MM.1S (cell line): ENCODE measurements at regions not wholly inside any gene's neighbourhood (a gene's known extent, or its start where the extent isn't known, plus 50 kb on each side); places are given as distances from the start of the nearest gene placed in this dataset.

Experiments used
- DNase-seq: peaks from one replicate; pipeline ENCODE4 v3.0.0-alpha.2; 2015
- H2AFZ ChIP-seq: fragments of 300-600 bp; sonication (generic); 2 replicates; pipeline ENCODE4 v1.6.0; 2016; ENCODE audit warnings: antibody characterized with exemption, low read length
- H3F3A ChIP-seq: fragments of 300-600 bp; sonication (generic); 2 replicates; pipeline ENCODE4 v1.6.1; 2016; ENCODE audit warnings: mild to moderate bottlenecking, antibody characterized with exemption, low read length, moderate library complexity, mixed read lengths; ENCODE audit not compliant: insufficient read depth
- H3K27ac ChIP-seq: fragments of 300-600 bp; sonication (generic); 2 replicates; pipeline ENCODE4 v1.5.1; 2016; ENCODE audit warnings: mild to moderate bottlenecking, low read length
- H3K27me3 ChIP-seq: fragments of 300-600 bp; sonication (generic); replicated peaks from 2 replicates; pipeline ENCODE4 v1.6.0; 2016; ENCODE audit warnings: low read length; ENCODE audit not compliant: insufficient read depth
- H3K36me3 ChIP-seq: fragments of 300-600 bp; sonication (generic); replicated peaks from 2 replicates; pipeline ENCODE4 v1.6.1; 2016; ENCODE audit warnings: mild to moderate bottlenecking, low read length, mixed read lengths; ENCODE audit not compliant: insufficient read depth
- H3K4me1 ChIP-seq: fragments of 300-600 bp; sonication (generic); 2 replicates; pipeline ENCODE4 v1.6.1; 2016; ENCODE audit warnings: low read length, mixed read lengths
- H3K4me2 ChIP-seq: fragments of 300-600 bp; sonication (generic); 2 replicates; pipeline ENCODE4 v1.6.0; 2016; ENCODE audit warnings: low read depth, low read length
- H3K4me3 ChIP-seq: fragments of 300-600 bp; sonication (generic); 2 replicates; pipeline ENCODE4 v1.5.1; 2016; ENCODE audit warnings: low read length, mixed read lengths
- H3K79me2 ChIP-seq: fragments of 300-600 bp; sonication (generic); 2 replicates; pipeline ENCODE4 v1.6.1; 2016; ENCODE audit warnings: mixed run types, low read length, mixed read lengths
- H3K9ac ChIP-seq: fragments of 300-600 bp; sonication (generic); 2 replicates; pipeline ENCODE4 v1.6.1; 2016; ENCODE audit warnings: low read length, mixed read lengths
- H3K9me2 ChIP-seq: fragments of 300-600 bp; sonication (generic); replicated peaks from 2 replicates; pipeline ENCODE4 v1.6.1; 2016; ENCODE audit warnings: mild to moderate bottlenecking, low read length, mixed read lengths; ENCODE audit not compliant: insufficient read depth
- H3K9me3 ChIP-seq: fragments of 300-600 bp; sonication (generic); replicated peaks from 2 replicates; pipeline ENCODE4 v1.6.1; 2016; ENCODE audit warnings: mild to moderate bottlenecking, low read length, mixed read lengths; ENCODE audit not compliant: insufficient read depth
- H4K20me1 ChIP-seq: fragments of 300-600 bp; sonication (generic); 2 replicates; pipeline ENCODE4 v1.6.1; 2016; ENCODE audit warnings: mild to moderate bottlenecking, low read length, moderate library complexity, mixed read lengths; ENCODE audit not compliant: insufficient read depth
- CTCF ChIP-seq: fragments of 300-600 bp; sonication (generic); IDR thresholded peaks from 2 replicates; pipeline ENCODE4 v1.5.1; 2016; ENCODE audit warnings: antibody characterized with exemption, low read length, mixed read lengths
- EZH2 ChIP-seq: fragments of 300-600 bp; sonication (generic); optimal IDR thresholded peaks from 2 replicates; pipeline ENCODE3; 2017; ENCODE audit warnings: low read depth, mild to moderate bottlenecking, antibody characterized with exemption, low read length, mixed read lengths
- EZH2phosphoT487 ChIP-seq: fragments of 300-600 bp; sonication (generic); IDR thresholded peaks from 2 replicates; pipeline ENCODE4 v1.6.1; 2018; ENCODE audit warnings: antibody characterized with exemption, low read length

GRCh38 chr16:51531271-51531670, 380.2 kb upstream of the SALL1 start:
- Histone ChIP-seq H3K4me1 (no peaks in the 10 kb centered on the region), H3K36me3 (no peaks in the 10 kb centered on the region), H4K20me1 (no peaks in the 10 kb centered on the region), H3K79me2 (no peaks in the 10 kb centered on the region), H3K4me3 (no peak overlapping the region), H3F3A (no peaks in the 10 kb centered on the region), H3K27ac (no peak overlapping the region), H3K9me3 (no peaks in the 10 kb centered on the region), H3K9ac (no peak overlapping the region), H3K4me2 (no peak overlapping the region), H3K9me2 (no peaks in the 10 kb centered on the region), H3K27me3 (no peaks in the 10 kb centered on the region), H2AFZ (no peak overlapping the region)
- no peak for DNase-seq
- TF ChIP-seq CTCF (no peak), EZH2phosphoT487 (no peak), EZH2 (no peak)

GRCh38 chr16:51527349-51527748, 376.3 kb upstream of the SALL1 start:
- no peak for DNase-seq
- Histone ChIP-seq H3F3A (no peaks in the 10 kb centered on the region), H3K9me2 (no peaks in the 10 kb centered on the region), H3K4me3 (no peak overlapping the region), H3K27ac (no peak overlapping the region), H3K4me1 (no peaks in the 10 kb centered on the region), H2AFZ (0 out of 2 replicates have a peak overlapping the region, but pooled peaks have one; percentile 22), H3K36me3 (no peaks in the 10 kb centered on the region), H3K79me2 (no peaks in the 10 kb centered on the region), H3K9me3 (no peaks in the 10 kb centered on the region), H3K27me3 (no peaks in the 10 kb centered on the region), H3K4me2 (no peak overlapping the region), H3K9ac (no peak overlapping the region), H4K20me1 (no peaks in the 10 kb centered on the region)
- TF ChIP-seq EZH2phosphoT487: no peak
- TF ChIP-seq CTCF: no peak
- no peak for TF ChIP-seq EZH2

- Histone ChIP-seq H4K20me1 (no peaks in the 10 kb centered on the region), H3F3A (no peaks in the 10 kb centered on the region), H3K36me3 (no peaks in the 10 kb centered on the region), H3K9me2 (no peaks in the 10 kb centered on the region), H3K4me2 (no peak overlapping the region), H2AFZ (no peak overlapping the region), H3K4me1 (no peaks in the 10 kb centered on the region), H3K79me2 (no peaks in the 10 kb centered on the region), H3K27ac (no peak overlapping the region), H3K27me3 (no peaks in the 10 kb centered on the region), H3K9me3 (no peaks in the 10 kb centered on the region), H3K4me3 (no peak overlapping the region), H3K9ac (no peak overlapping the region)
- no peak for DNase-seq
- TF ChIP-seq EZH2 (no peak), EZH2phosphoT487 (no peak), CTCF (no peak)
These were observed 375.6 kb upstream of the SALL1 start for GRCh38 chr16:51526621-51527020.
